ENCODE measurements at regions not wholly inside any gene's neighbourhood (a gene's known extent, or its start where the extent isn't known, plus 50 kb on each side); places are given as distances from the start of the nearest gene placed in this dataset.
"Not testable (repeated sequence)": the region's sequence is repeated elsewhere in the genome, so short reads cannot be mapped to it uniquely, and the experiment has no call there.

GRCh38 chr5:54821445-54822323, 163.7 kb downstream of the ESM1 start:
- DNase-seq (ENCODE audit: low read depth), result no peak

DNA sequence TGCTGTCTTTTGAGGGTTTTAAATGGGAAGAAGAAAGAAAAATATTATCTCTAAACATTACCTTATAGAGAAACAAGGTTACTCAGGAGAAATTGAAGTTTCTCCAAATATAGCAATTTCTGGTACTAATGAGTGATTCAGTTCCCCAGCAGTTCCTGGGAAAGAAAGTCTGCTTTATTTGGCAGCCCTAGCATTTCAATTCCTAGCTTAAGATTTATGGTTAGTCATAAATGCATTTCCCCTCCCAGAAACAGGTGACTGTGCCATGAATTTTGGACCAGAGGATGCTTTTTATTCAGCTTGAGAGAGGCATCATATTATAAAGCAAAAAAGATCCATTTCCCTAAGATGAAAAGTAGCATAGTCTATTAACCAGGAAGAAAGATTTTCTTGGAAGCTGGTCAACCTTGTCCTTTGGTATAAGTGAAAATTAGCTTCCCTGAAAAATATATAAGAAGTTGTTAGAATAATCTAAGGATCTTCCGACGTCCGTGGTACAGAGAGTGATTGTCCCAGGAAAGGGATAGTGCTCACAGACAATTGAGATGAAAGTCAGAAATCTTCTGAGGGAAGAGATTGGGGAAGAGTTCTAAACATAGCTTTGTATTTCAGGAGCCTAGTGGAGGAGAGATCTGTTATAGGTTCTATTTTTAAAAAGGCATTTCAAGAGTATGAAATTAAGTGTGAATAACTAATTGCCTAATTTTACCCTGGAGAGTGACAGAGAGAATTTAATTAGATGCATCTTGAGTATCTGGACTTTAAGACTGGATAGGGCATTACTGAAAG, 164.9 kb downstream of the ESM1 start:
- no peak for DNase-seq (ENCODE audit: low read depth)

GRCh38 chr5:54807421-54807820, 178.0 kb downstream of the ESM1 start:
- no peak for DNase-seq (ENCODE audit: low read depth)

DNA sequence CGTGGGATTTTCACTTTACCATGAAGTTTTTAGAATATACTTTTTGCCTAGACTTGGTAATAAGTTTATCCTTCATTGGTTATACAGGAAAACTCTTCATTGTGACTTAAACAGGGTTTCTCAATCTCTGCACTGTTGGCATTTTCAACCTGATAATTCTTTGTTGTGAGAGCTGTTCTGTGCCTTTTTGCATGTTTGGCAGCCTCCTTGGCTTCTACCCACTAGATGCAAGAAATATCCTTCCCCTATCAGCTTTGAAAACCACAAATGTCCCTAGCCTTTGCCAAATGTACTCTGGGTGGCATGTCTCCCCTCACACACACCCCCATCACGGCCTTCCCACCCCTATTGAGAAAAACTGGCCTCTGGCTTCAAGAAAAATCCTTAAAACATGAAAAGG, 180.9 kb downstream of the ESM1 start:
- DNase-seq (ENCODE audit: low read depth), result no peak

- no peak for DNase-seq (ENCODE audit: low read depth)
Observed at GRCh38 chr5:54804086-54804485, 181.3 kb downstream of the ESM1 start.

- no peak for DNase-seq (ENCODE audit: low read depth)
Observed at GRCh38 chr5:54803471-54804011, 181.9 kb downstream of the ESM1 start.

DNA sequence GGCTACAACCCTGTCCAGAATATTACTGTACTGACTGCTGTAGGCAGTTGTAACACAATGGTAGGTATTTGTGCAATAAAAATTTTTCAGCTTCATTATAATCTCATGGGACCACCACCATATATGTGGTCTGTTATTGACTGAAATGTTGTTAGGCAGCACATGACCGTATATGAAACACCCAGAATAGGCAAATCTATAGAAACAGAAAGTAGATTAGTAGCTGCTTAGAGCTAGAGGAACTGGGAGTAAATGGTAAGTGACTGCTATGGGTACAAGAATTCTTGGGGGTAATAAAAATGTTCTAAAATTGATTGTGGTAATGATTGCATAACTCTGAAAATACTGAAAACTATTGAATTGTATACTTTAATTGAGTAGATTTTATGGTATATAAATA, 185.7 kb downstream of the ESM1 start:
- DNase-seq (ENCODE audit: low read depth), result no peak

DNA sequence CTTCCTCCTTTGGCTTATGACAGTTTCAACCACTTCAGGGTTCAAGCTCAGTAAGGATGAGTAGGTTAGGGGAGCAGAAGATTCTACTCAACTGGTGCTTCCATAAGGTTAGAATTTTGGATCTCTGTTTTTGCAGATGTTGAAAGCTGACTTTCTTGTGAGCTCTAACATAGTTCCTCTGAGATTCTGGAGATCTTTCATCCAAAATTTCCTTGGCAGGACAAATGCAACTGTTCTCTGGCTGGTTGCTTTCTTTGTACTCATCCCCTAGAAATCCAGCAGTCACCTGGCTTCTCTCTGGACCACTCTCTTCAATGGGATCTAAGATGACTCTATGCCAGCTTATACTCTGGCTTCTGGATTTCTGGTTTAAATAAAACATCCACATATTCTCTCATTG, 189.6 kb downstream of the ESM1 start:
- DNase-seq (ENCODE audit: low read depth), result no peak

GRCh38 chr5:54795284-54795683, 190.1 kb downstream of the ESM1 start:
- no peak for DNase-seq (ENCODE audit: low read depth)

DNA sequence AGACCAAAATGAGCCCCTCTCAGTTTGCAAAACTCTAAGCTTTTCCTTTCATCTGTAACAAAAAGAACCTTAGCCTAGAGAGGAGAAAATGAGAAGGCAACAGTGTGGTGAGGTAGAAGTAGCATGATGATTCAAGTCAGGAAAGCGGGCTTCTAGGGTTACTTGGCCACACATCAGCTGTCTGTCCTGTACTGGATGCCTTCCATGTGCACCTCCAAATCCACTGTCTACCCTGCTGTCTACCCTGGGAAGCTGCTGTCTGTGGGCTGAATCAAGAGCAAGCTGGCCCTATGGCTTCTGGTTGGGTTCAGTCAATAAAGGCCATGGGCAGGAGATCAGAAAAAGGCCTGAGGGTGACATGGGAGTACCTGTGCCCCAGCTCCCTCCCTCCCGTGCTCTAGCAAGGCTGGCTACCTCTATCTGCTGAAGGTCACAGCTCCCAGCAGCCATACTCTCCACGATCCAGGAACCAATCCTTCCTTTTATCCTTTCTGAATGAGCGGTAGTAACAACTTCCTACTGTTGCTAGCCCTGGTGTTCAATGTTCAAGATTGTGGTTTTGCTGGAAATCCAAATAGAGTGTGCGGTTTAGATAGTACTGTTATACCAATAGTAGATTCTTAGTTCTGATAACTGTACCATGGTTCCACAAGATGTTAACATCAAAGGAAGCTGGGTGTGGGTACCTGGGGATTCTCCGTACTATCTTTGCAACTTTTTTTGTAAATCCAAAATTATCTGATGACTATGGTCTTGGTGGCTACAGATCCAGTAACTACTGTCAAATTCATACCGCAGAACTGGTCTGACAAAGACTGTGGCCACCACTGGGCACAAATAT, 191.0 kb downstream of the ESM1 start:
- DNase-seq (ENCODE audit: low read depth), result no peak

DNA sequence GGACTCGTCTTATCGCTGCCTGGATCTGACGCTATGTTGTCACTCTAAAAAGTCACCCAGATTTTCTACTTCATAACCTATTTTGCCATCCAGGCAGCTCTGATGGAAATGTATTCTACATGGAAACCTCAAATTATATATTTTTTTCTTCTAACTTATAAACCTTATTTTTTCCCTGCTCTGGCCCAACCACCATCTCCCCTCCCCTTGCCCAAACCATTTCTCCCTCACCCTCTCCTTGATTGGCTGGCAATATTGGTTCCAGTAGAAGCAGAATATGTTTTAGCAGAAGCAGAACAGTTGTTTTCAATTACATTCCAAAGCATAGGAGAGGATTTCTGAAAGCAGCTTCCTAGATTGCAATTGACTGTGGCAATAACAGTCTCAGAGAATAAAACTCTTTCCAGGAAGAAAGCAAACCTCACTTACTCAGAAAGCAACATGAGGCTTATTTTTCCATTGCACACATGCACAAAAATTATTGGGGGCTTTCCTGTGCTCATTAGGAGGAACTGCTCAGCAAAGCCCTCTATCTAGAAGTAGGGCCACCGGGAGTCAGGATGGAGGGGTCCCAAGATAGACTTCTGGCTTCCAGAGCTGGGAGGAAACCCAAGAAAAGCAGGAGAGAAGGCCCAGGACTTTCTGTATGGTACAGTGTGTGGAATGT, 191.8 kb downstream of the ESM1 start:
- DNase-seq (ENCODE audit: low read depth), result no peak

GRCh38 chr5:54792611-54793404, 192.6 kb downstream of the ESM1 start:
- DNase-seq (ENCODE audit: low read depth), result no peak

GRCh38 chr5:54787910-54788309, 197.5 kb downstream of the ESM1 start:
- not testable (repeated sequence) for DNase-seq (ENCODE audit: low read depth)

- DNase-seq (ENCODE audit: low read depth), result no peak
Observed at GRCh38 chr5:54785729-54786591, 199.4 kb downstream of the ESM1 start.

DNA sequence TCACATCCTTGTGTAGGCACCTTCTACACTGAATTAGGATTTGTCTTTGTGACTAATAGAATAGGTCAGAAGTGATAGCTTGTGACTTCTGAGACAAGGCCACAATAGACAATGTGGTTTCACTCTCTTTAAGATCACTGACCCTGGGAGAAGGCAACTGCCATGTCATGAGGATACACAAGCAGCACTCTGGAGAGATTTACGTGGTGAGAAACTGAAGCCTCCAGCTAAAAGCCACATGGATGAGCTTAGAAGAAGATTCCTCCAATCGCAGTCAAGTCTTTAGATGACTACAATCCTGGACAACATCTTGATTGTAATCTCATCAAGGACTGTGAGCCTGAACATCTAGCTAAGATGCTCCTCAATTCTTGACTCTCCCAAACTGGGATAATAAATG, 206.6 kb downstream of the ESM1 start:
- DNase-seq (ENCODE audit: low read depth), result no peak

DNA sequence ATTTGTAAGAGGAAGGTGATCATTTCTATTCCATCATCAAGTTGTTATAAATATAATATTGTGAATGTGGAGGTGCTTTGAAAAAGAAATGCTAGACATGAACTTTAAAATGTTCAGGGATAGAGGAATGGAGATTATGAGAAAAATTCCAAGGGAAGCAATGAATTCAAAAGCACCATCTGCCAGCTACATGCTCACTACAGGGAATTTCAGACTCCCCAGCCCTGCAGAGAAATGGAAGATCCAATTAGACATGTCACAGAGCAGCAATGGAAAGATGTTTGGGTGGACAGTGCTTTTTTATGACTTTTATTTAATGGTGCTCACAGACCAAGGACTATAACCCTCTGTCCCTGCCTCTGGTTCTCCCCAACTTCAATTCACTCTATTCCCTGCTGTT, 209.7 kb downstream of the ESM1 start:
- DNase-seq (ENCODE audit: low read depth), result no peak

DNA sequence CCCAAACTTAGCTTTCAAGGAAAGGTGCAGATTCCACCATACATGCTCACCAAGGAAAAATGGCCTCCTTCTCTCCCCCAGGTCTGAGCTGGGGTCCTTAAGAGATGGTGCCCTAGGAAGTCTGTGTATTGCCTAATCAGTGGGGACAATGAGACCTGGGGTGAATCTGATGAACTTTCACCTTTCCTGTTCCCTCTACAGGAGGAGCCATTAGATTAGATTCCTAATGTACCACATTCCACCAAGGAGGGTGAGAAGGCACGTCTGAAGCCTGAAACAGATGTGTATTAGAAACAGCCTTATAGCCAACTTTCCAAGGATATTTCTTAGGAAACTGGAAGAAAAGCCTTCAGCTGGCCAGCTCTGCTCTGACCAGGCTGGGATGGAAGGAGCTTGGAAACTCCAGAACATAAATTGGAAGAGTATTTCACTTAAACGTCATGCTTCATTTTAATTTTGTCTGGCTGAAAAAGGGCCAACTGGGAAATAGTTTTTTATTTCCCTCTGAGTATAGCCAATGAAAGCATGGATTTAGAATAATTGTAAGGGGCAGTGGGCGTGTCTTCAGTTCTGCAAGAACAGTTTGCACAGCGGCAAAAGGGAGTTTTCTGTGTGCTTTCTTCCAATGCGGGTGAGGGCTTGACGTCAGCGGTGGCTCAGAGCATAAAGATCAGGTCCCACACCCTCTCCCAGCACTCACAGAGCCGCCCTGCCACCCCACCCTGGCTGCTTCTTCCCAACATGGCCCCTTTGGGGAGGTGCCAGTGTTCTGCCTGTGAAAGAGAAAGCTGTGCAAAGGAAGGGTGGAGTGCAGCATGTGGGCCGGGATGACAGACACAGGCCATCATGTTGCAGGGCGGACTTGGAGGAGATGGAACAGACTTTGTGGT, 210.9 kb downstream of the ESM1 start:
- DNase-seq (ENCODE audit: low read depth), result no peak

- DNase-seq (ENCODE audit: low read depth), result no peak
Observed at GRCh38 chr5:54772684-54773083, 212.7 kb downstream of the ESM1 start.

GRCh38 chr5:54772231-54772630, 213.2 kb downstream of the ESM1 start:
- no peak for DNase-seq (ENCODE audit: low read depth)
